HG02870 (cell line): ENCODE measurements at regions not wholly inside any gene's neighbourhood (a gene's known extent, or its start where the extent isn't known, plus 50 kb on each side); places are given as distances from the start of the nearest gene placed in this dataset.

Source experiments
- ATAC-seq: cut with Tn5 transposase; IDR thresholded peaks from one replicate; pipeline ENCODE4 v1.9.1; 2021; ENCODE audit warnings: mild to moderate bottlenecking, moderate library complexity; ENCODE audit not compliant: unreplicated experiment

DNA sequence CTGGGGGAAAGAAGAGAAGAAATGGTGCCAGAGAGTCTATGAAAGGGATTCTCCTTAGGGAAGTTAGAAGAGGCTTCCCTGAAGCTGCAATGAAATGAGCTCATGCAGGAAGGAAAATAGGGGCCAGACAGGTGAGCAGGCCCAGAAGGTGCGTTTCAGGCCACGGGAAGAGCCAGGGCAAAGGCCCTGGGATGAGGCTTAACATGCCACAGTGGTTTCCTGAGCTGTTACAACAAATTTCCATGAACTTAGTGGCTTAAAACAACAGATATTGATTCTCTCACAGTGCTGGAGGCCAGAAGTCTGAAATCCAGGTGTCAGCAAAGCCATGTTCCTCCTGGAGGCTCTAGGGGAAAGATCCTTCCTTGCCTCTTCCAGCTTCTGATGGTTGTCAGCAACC, 167.9 kb downstream of the TFAP2C start:
- no peak for ATAC-seq

DNA sequence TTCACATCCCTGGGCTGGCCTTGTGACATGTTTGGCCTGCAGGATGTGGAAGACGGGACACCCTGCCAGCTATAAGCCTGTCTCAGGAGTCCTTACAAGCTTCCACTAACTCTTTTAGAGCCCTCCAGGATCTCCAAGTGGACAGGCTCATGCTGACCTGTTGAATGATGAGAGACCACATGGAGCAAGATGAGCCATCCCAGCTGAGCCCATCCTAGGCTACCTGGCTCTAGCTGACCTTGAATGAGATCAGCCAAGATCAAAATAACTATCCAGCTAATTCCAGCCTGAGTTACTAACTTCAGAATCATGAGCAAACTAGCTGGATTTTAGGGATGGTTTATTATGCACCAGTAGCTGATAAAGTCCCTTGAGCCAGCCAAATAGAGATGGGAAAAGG, 169.5 kb downstream of the TFAP2C start:
- no peak for ATAC-seq

- no peak for ATAC-seq
Measured at GRCh38 chr20:56799187-56799586, 170.1 kb downstream of the TFAP2C start.

GRCh38 chr20:56800088-56800487, 171.0 kb downstream of the TFAP2C start:
- no peak for ATAC-seq

- no peak for ATAC-seq
Measured at GRCh38 chr20:56801971-56802755, 173.1 kb downstream of the TFAP2C start.

DNA sequence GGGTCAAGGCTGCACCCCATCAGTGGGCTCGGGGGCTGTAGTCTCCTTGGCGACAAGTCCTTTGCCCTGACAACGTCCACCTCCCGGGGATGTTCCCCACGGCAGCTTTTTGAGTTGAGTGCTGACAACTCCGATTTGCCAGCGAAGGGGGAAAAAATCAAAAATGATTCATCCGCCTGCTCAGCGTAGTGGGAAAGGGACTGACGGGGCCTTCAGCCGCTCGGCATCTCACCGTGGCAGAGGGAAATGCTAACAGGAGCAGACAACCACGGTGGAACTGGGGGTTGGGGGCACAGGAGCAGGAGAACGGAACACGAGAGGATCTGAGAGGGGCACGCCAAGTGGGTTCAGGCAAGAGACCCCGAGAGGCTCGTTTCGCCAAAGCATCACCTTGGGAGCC, 173.7 kb downstream of the TFAP2C start:
- ATAC-seq, result no peak

DNA sequence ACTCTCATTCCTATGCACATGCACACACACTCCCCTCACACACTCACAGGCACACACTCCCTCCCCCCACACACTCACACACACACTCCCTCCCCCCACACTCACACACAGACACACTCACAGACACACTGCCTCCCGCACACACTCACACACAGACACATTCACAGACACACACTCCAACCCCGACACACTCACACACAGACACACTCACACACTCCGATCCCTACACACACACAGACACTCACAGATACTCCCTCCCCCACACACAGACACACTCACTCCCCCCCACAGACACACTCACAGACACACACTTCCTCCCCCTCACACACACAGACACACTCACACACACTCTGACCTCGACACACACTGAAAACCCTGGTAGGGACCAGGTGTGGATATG, 176.2 kb downstream of the TFAP2C start:
- ATAC-seq, result no peak

DNA sequence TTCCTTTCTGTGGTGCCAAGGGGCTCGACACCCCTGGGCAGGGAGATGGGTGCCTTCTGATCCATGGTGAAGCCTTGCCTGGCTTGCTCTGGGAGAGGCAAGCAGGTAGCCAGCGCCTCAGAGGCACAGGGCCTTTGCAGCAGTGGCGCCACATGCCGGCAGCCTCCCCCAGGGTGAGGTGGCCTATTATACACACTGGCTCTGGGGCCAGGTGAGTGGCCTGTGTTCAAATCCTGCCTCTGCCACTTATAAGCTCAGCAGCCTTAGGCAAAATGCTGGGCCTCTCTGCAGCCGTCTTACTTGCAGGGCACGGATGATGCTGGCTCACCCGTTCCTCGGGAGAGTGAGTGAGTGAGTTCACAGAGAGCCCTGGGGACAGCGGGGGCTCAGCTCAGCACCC, 176.9 kb downstream of the TFAP2C start:
- ATAC-seq, result no peak

DNA sequence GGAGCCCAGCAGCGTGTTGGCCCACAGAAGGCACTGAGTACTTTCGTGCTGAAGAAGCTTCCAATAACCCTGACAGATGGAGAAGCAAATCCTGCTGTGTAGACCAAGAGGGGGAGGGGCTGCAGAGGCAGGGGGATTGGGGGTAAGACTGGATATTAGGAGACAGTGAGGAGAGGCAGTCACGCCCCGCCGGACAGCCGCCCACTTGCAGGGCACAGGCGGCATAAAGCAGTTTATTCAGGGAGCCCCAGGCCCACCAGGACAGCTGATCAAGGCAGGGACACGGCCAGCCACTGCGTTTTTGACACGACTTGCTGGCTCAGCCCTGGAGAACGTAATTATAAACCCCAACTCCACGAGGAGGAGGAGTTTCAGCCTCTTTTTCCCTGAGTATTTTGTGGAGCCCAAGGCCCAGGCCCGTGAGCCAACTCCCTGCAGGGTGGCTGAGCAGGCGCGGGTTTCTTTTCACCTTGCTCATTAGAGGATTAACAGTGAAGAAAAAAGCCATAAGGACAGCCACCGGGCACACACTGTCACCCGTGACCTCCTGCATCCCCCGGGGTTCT, 177.9 kb downstream of the TFAP2C start:
- no peak for ATAC-seq

- ATAC-seq, result no peak
Measured at GRCh38 chr20:56808117-56808725, 179.1 kb downstream of the TFAP2C start.

DNA sequence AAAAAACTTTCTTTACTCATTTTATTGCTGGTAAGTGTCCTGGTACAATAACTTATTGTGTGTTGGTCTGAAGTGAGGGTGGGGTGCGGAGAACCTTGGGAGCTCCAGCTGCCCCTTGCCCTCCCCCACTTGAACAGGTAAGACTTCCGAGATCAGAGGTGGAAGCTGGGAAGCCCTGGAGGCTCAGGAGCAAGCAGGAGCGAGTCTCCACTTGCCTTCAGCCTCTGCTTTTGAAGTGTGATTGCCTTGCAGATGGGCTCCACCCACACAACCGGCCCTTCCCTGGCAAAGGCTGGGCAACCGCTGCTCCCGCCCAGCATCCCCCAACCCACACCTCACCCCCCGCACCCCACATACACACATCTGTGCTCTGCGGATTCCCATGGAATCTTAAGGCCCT, 179.6 kb downstream of the TFAP2C start:
- ATAC-seq, result no peak

GRCh38 chr20:56809668-56810067, 180.6 kb downstream of the TFAP2C start:
- no peak for ATAC-seq

- ATAC-seq, result no peak
Measured at GRCh38 chr20:56810141-56810540, 181.0 kb downstream of the TFAP2C start.

DNA sequence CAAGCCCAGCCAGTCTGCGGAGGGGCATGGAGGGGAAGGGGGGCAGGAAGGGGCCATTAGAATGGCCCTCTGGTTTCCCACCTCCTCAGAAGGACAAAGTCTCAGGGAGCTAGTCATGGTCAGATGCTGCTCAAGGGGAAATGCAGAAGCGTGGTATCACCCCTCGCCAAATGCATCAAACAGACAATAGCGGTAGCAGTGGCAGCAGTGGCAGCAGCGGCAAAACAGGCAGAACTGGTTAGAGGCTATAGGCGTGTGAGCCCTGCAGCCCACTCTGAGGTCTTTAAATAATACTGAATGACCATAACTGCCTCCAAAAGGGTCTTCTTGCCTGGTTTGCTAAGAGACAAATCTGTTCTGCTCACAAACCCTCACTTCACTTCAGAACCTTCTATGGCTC, 186.7 kb downstream of the TFAP2C start:
- ATAC-seq, result no peak

DNA sequence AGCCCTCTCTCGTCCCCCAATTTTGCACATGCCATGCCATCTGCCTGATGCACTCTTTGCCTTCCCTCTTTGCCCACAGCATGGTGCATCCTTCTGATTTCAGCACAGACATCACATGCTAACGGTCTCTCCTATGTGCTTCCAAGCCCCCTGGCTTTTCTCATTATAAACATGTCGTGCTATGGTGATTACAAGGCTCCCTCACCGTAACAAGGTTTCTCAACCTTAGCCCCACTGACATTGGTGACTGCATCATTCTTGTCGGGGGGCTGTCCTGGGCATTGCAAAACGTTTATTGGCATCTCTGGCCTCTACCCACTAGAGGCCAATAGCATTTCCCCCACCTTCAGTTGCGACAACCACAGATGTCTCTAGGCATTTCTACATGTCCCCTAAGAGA, 187.2 kb downstream of the TFAP2C start:
- ATAC-seq, result no peak

DNA sequence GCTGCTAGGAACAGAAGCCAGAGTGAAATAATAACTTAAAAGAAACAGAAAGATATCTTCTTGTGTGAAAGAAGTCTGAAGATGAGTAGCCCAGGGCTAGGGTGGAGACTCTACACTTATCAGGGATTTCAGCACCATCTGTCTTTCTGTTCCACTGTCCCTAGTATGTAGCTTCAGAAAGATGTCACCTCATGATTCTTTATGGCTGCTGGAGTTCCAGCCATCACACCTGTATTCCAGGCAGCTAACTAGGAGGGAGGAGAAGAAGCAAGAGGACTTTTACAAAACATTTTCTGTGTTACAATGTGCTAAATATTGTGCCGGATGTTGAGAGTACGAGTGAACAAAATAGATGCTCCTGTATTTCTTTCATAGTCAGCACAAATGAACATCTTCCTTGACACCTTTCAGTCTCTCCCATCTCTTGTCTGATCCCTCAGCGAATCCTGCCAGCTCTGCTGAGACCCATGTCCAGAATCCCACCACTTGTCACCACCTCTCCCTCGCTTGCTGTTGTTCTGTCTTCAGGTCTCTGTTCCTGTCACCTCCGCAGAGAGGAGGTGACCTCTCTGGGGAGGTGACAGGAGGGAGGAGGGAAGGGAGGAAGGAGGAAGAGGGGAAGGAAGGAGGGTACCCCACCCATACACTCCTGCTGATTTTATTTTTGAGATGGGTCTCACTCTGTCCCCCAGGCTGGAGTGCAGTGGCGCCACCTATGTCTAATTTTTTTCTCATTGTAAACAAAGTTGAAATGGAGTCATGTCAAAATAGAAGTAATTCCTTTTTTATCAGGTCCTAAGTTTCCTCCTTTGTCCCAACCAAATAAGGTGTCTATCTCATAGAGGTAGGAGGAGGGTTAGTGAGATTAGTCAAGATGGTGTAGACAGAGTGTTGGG, 188.9 kb downstream of the TFAP2C start:
- no peak for ATAC-seq

GRCh38 chr20:56820984-56821383, 191.9 kb downstream of the TFAP2C start:
- no peak for ATAC-seq

GRCh38 chr20:56826306-56826704, 197.2 kb downstream of the TFAP2C start:
- no peak for ATAC-seq

DNA sequence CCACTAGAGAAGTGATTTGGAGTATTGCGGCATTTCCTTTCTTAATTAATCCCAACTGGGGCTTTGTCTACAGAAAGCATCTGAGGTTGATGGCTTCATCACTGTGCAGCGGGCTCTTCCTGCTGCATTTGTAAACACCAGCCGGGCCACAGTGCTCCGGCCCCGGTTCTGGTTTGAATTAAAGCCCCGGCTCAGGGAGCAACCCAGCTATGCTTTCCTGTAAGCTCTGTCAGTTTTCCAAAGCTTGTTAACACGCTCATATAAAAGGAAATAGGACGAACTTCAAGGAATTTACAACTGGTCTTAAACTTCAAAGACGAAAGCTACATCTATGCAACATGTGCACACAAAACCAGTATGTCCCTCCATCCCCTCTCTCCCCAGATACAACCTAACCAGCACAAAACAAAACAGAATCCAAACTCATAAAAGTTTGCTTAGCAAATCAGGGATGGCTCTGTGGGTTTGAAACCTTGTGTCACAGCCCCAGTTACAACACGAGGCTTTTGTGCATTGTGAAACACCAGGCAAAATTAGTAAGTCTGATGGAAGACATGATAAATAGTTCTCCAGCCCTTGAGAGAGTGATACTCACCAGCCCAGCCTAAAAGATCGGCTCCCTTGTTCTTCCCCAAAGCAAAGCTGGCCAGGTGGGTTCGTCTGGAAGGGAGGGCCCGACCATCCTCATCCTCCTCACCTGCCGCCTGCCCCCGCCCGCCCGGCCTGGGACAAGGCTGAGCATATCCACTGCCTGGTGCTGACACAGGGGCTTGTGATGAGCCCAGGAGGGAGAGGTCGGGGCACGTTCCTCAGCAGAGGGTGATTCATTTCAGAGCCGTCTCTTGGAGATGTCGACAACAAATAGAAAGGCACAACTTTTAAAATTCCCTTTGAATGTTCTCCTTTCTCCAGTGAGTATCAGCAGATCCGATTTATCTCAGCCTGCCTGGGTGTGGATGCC, 197.9 kb downstream of the TFAP2C start:
- ATAC-seq, result no peak

DNA sequence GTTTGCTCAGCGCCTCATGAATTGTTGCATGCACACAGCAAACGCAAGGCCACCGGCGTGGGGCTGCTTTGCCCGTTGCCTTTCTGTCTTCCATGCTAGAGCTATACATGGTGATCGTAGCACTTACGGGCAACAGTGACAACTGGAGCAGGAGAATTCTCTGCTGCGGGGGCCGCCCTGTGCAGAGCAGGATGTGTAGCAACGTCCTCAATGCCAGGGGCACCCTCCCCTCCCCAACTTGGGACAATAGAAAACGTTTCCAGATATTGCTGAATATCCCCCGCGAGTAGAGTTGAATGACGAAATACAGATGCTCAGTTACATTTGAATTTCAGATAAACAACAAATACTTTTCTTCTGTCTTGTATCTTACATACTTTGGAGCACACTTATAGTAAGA, 198.7 kb downstream of the TFAP2C start:
- no peak for ATAC-seq
